ENCODE measurements at regions not wholly inside any gene's neighbourhood (a gene's known extent, or its start where the extent isn't known, plus 50 kb on each side); places are given as distances from the start of the nearest gene placed in this dataset.

DNA sequence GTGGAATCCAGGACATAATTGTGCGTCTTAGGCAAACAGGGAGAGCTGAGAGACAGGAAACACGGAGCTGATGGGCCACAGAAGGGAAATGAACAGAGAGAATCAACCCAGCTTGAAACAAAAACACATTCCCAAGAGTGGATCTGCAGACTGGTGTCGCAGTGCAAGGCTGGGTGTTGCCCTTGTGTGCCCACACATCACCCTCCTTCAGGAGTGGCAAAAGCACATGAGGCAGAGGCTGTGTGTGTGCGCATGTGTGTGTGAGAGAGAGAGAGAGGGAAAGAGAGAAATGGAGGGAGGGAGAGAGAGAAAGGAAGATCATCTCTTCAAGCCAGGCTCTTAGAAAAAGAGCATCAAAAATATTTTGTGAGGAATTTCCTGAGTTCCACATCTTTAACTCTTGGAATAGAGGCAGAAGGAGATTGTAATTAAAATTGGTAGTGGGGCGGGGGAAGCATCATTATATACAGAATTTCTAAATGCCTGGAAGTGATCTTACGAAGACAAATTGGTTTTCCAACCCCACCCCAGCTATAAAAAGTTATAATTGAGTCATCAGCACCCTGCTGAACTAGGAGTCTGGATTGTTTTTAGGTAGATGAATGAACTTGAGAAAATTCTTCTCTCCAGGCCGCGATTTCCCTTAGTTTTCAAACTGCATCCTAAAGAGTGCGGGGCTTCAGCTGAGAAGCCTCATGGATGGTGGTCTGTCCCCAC lies 480.7 kb downstream of the NPHP4 start:
- no peak overlapping the region for H3K27ac ChIP-seq (ENCODE audit: insufficient read depth, low read depth, low read length, poor library complexity, severe bottlenecking)
- H3K36me3 ChIP-seq (ENCODE audit: control insufficient read depth, insufficient read depth, low read length), result no peaks in the 10 kb centered on the region
- no peaks in the 10 kb centered on the region for H3K9me3 ChIP-seq (ENCODE audit: control insufficient read depth, low read length)
- peaks cover 3% of the 10 kb centered on the region for H3K27me3 ChIP-seq (ENCODE audit: control insufficient read depth, insufficient read depth, low read length, poor library complexity, severe bottlenecking)
- no peaks in the 10 kb centered on the region for H3K4me1 ChIP-seq (ENCODE audit: control insufficient read depth, insufficient read depth, low read length)
- 92 to 93% methylated on average over 7 to 9 of the region's 9 CpGs for WGBS, 2 experiments
- no peak overlapping the region for H3K4me3 ChIP-seq (ENCODE audit: insufficient read depth, low read depth, low read length)

DNA sequence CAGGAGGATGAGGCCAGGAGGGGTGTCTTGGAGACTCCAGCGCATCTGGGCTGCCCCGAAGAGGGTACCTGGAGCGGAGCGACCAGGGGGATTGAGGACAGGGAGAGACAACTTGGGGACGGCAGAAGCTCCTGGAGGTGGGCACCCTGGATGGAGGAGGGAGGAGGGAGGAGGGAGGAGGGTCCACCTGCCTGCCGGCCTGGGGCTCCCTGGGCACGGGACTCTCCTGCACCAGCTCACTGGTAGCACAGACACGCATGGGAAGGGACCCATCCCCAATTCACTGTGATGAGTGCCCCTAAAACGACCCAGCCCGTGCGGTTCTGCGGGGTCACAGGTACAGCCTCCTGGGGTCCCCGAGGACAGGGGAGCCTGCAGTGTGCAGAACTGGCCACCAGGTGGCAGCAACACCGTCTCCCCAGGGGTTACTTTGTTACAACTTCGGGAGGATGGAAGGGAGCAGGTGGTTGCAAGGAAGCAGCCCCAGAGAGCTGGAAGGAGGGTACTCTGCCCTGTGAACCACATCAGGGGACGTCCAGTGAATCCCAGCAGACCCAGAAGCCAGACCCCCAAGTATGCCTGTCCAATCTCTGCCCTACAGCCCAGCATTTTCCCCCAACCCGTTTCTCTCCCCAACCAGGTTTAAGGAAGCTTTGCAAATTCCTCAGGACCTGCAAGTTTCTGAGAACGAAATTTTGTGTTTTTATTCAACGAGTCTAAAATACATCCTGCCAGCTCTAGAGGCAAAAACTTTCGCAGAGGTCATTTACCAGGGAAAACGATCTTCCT lies 482.4 kb downstream of the NPHP4 start:
- Histone ChIP-seq H3K27ac (ENCODE audit: insufficient read depth, low read depth, low read length, poor library complexity, severe bottlenecking) (no peak overlapping the region), H3K36me3 (ENCODE audit: control insufficient read depth, insufficient read depth, low read length) (no peaks in the 10 kb centered on the region), H3K9me3 (ENCODE audit: control insufficient read depth, low read length) (no peaks in the 10 kb centered on the region), H3K27me3 (ENCODE audit: control insufficient read depth, insufficient read depth, low read length, poor library complexity, severe bottlenecking) (peaks cover 3% of the 10 kb centered on the region), H3K4me1 (ENCODE audit: control insufficient read depth, insufficient read depth, low read length) (no peaks in the 10 kb centered on the region), H3K4me3 (ENCODE audit: insufficient read depth, low read depth, low read length) (no peak overlapping the region)
- 49 to 50% methylated on average over 21 of the region's 21 CpGs for WGBS, 2 experiments

DNA sequence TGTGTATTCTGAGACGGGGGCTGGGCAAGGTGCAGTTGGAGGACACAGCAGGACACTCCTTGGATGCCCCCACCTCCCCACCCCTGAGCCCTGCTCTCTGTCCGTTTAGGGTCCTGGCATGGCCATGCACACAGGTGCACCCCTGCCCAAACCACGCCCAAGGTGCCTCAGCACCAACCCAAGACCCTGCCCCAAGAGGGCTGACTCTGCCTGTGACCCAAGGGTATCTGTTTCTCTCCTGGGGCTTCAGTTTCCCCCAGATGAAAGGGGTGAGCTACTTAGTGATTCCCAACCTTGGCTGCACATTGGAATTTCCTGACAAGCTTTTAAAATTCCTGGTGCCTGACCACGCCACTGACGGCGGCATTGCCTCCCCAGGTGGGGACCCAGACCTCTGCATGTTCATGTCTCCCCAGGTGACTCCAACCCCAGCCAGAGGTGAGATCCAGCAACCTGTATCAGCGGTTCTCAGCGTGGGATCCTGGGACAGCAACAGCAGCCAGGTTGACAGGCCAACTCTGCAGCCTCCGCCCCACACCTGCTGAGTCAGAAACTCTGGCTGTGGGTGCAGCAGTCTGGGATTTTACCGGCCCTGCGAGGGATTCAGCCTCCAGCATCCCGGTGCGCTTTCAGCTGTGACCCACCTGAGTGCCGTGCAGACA lies 483.4 kb downstream of the NPHP4 start:
- H3K36me3 ChIP-seq (ENCODE audit: control insufficient read depth, insufficient read depth, low read length), result no peaks in the 10 kb centered on the region
- H3K4me1 ChIP-seq (ENCODE audit: control insufficient read depth, insufficient read depth, low read length), result no peaks in the 10 kb centered on the region
- peaks cover 3% of the 10 kb centered on the region for H3K27me3 ChIP-seq (ENCODE audit: control insufficient read depth, insufficient read depth, low read length, poor library complexity, severe bottlenecking)
- WGBS, 2 experiments, result 91% methylated on average over 14 of the region's 14 CpGs
- no peaks in the 10 kb centered on the region for H3K9me3 ChIP-seq (ENCODE audit: control insufficient read depth, low read length)
- no peak overlapping the region for H3K4me3 ChIP-seq (ENCODE audit: insufficient read depth, low read depth, low read length)
- no peak overlapping the region for H3K27ac ChIP-seq (ENCODE audit: insufficient read depth, low read depth, low read length, poor library complexity, severe bottlenecking)

DNA sequence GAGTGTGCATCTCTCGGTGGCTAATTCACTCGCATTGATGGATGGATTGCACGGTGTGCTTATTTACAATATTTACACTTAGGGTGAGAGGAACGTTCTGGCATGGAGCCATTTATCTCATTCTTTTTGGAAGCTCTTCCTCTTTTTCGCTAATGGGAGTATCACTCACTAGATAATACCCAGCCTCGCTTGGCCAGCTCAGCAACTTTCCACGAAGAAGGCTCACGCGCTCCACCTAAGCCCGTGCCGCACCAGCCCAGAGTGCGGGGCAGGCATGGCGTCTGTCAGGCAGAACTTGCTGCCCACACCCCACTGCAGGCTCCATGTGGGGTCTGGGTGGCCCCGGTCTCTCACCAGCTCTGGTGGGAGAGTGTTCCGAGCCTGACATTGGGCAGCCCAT lies 484.9 kb downstream of the NPHP4 start:
- Histone ChIP-seq H3K36me3 (ENCODE audit: control insufficient read depth, insufficient read depth, low read length) (no peaks in the 10 kb centered on the region), H3K27ac (ENCODE audit: insufficient read depth, low read depth, low read length, poor library complexity, severe bottlenecking) (no peak overlapping the region), H3K4me3 (ENCODE audit: insufficient read depth, low read depth, low read length) (no peak overlapping the region), H3K27me3 (ENCODE audit: control insufficient read depth, insufficient read depth, low read length, poor library complexity, severe bottlenecking) (peaks cover 3% of the 10 kb centered on the region), H3K4me1 (ENCODE audit: control insufficient read depth, insufficient read depth, low read length) (no peaks in the 10 kb centered on the region), H3K9me3 (ENCODE audit: control insufficient read depth, low read length) (no peaks in the 10 kb centered on the region)
- 76 to 77% methylated on average over 15 of the region's 15 CpGs for WGBS, 2 experiments

DNA sequence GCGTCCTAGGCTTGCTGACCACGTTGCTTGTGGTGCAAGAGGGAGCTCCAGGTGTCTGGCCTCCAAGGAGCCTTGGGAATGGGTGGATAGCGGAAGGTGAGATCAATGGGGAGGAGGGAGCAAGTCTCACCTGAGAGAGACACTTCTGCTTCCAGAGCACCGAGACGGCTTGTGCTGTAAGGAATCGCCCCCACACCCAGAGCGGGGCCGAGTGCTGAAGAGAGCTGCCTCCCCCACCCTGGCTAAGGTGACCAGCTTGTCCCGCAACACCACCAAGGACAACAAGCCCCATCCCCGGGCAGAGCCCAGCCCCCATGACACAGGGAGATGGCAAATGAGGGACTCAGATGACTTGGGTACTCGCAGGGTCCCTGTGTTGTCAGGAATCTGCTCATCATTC lies 485.6 kb downstream of the NPHP4 start:
- no peaks in the 10 kb centered on the region for H3K4me1 ChIP-seq (ENCODE audit: control insufficient read depth, insufficient read depth, low read length)
- 92% methylated on average over 11 of the region's 11 CpGs for WGBS, 2 experiments
- H3K27me3 ChIP-seq (ENCODE audit: control insufficient read depth, insufficient read depth, low read length, poor library complexity, severe bottlenecking), result peaks cover under 1% of the 10 kb centered on the region
- H3K36me3 ChIP-seq (ENCODE audit: control insufficient read depth, insufficient read depth, low read length), result no peaks in the 10 kb centered on the region
- no peak overlapping the region for H3K4me3 ChIP-seq (ENCODE audit: insufficient read depth, low read depth, low read length)
- H3K27ac ChIP-seq (ENCODE audit: insufficient read depth, low read depth, low read length, poor library complexity, severe bottlenecking), result no peak overlapping the region
- H3K9me3 ChIP-seq (ENCODE audit: control insufficient read depth, low read length), result no peaks in the 10 kb centered on the region

DNA sequence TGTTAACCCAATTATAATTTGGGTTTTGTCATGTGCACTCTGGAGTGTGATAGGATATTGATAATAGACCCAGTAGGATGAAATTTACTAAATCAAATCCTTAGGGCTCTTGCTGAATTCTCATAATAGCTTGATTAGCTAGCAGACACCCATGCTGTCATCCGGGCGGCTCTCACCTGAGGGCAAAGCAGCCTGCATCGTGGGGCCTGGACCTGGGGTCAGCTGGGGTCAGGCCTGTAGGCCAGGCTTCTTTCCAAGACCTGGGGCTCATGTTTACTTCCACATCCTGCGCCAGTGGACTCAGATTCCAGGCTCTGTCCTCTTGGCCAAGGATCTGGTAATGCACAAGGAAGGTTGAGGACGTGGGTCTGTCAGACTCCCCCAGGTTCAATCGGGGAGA lies 486.3 kb downstream of the NPHP4 start:
- Histone ChIP-seq H3K27ac (ENCODE audit: insufficient read depth, low read depth, low read length, poor library complexity, severe bottlenecking) (no peak overlapping the region), H3K4me3 (ENCODE audit: insufficient read depth, low read depth, low read length) (no peak overlapping the region), H3K36me3 (ENCODE audit: control insufficient read depth, insufficient read depth, low read length) (no peaks in the 10 kb centered on the region), H3K9me3 (ENCODE audit: control insufficient read depth, low read length) (no peaks in the 10 kb centered on the region), H3K4me1 (ENCODE audit: control insufficient read depth, insufficient read depth, low read length) (no peaks in the 10 kb centered on the region), H3K27me3 (ENCODE audit: control insufficient read depth, insufficient read depth, low read length, poor library complexity, severe bottlenecking) (no peaks in the 10 kb centered on the region)
- 93 to 94% methylated on average over 6 of the region's 6 CpGs for WGBS, 2 experiments

DNA sequence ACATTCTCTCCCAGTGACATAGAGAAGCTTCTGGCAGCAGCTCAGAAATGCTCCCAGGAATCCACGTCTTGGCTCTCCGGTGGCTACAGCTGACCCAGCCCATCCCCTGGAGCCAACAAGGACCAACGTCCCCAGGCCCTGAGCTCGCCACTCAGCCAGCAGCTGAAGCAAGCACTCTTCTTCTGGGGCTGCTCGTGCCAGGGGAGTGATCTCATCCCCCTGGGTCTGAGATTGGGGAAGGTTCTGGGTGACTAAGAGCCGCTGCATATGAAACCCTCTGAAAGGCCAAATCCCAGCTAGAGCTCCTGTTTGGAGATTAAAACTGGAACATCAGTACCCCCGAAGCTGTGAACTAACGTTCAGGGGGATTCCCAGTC lies 487.9 kb downstream of the NPHP4 start:
- H3K27ac ChIP-seq (ENCODE audit: insufficient read depth, low read depth, low read length, poor library complexity, severe bottlenecking), result no peak overlapping the region
- no peaks in the 10 kb centered on the region for H3K4me1 ChIP-seq (ENCODE audit: control insufficient read depth, insufficient read depth, low read length)
- no peak overlapping the region for H3K4me3 ChIP-seq (ENCODE audit: insufficient read depth, low read depth, low read length)
- H3K36me3 ChIP-seq (ENCODE audit: control insufficient read depth, insufficient read depth, low read length), result no peaks in the 10 kb centered on the region
- no peaks in the 10 kb centered on the region for H3K9me3 ChIP-seq (ENCODE audit: control insufficient read depth, low read length)
- no peaks in the 10 kb centered on the region for H3K27me3 ChIP-seq (ENCODE audit: control insufficient read depth, insufficient read depth, low read length, poor library complexity, severe bottlenecking)
- 85 to 88% methylated on average over 8 of the region's 8 CpGs for WGBS, 2 experiments

DNA sequence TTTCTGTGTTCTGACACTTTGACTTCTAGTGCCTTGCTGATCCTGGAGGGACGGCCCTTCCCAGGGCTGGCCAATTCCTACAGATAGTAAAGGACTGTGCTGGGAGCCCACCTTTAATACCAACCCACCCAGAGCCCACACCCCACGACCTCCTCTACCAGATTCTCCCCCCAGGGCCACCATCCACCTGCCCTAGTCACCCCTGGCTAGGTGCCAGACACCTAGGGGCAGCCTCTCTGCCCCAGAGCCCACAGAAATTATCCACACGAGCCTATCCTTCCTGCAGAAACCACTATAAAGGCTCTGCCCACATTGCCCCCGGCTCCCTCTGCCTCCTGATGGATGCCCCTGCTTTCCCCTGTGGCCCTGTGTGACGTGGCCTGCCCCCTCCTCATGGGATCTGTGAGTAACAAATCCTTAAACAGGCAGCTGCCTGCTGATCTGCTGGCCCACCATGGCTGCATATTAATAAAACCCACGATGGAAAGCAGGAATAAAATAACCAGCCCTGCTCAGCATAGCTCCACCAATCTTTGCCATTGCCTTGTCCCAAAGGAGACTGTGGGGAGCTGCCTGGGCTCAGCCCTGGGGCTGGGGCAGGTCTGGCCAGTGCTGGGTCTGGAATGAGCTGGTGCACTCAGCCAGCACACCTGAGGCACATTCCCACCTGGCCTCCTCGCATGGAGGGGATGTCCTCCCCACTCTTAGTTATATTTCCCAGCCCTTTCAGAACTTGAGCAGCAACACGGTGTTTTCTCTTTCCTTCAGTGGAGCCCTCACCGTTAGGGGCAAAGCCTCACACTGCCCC lies 488.5 kb downstream of the NPHP4 start:
- Histone ChIP-seq H3K4me1 (ENCODE audit: control insufficient read depth, insufficient read depth, low read length) (no peaks in the 10 kb centered on the region), H3K27ac (ENCODE audit: insufficient read depth, low read depth, low read length, poor library complexity, severe bottlenecking) (no peak overlapping the region), H3K36me3 (ENCODE audit: control insufficient read depth, insufficient read depth, low read length) (no peaks in the 10 kb centered on the region), H3K4me3 (ENCODE audit: insufficient read depth, low read depth, low read length) (no peak overlapping the region), H3K27me3 (ENCODE audit: control insufficient read depth, insufficient read depth, low read length, poor library complexity, severe bottlenecking) (no peaks in the 10 kb centered on the region), H3K9me3 (ENCODE audit: control insufficient read depth, low read length) (no peaks in the 10 kb centered on the region)
- 83 to 84% methylated on average over 9 of the region's 9 CpGs for WGBS, 2 experiments

DNA sequence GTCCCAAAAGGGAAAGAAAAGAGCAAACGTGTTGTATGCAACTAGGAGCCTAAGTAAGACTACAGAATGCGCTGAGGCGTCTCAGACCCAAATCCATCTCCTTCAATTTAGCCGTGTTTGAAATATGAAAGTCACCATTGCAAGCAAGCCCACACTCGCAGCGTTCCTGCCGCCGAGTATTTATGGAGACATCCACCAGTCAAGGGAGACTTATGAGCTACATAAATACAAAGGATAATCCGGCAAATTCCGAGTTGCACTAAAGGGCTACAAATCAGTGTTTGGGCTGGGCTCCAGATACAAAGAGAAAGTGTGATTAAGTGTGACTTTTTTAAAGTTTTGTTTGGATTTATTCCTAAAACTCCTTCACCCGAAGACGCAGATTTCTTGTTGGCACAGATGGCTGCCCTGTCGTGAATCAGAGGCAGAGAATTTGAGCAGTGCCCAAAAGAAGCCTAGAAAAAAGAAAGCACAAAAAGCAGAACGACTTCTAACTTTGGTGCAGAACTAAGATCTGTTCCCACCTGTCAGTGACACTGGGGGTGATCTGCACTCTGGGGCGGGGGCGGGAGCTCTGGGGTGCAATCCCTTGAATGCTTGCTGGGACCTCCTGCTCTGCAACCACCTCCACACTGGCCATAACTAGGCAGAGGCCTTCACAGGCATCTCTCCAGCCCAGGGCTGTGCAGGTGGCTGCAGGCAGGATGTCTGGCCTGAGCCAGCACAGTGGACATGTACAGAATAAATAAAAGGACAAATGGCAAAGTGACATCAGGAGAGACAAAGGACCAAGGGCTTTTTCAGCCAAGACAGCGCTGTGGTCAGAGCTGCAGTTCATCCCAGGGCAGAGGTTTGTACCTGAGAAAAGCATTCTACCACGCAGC lies 489.7 kb downstream of the NPHP4 start:
- H3K9me3 ChIP-seq (ENCODE audit: control insufficient read depth, low read length), result no peaks in the 10 kb centered on the region
- no peaks in the 10 kb centered on the region for H3K27me3 ChIP-seq (ENCODE audit: control insufficient read depth, insufficient read depth, low read length, poor library complexity, severe bottlenecking)
- H3K4me1 ChIP-seq (ENCODE audit: control insufficient read depth, insufficient read depth, low read length), result no peaks in the 10 kb centered on the region
- no peak overlapping the region for H3K27ac ChIP-seq (ENCODE audit: insufficient read depth, low read depth, low read length, poor library complexity, severe bottlenecking)
- H3K36me3 ChIP-seq (ENCODE audit: control insufficient read depth, insufficient read depth, low read length), result no peaks in the 10 kb centered on the region
- H3K4me3 ChIP-seq (ENCODE audit: insufficient read depth, low read depth, low read length), result no peak overlapping the region
- 94 to 95% methylated on average over 18 of the region's 18 CpGs for WGBS, 2 experiments

All from ectodermal cell (in vitro differentiated cells).